Liver (tissue), 3 donors: ENCODE measurements at regions not wholly inside any gene's neighbourhood (a gene's known extent, or its start where the extent isn't known, plus 50 kb on each side); places are given as distances from the start of the nearest gene placed in this dataset.

Experiments
- GABPA ChIP-seq, 2 donors: IDR thresholded peaks in 1 of 2; conservative IDR thresholded peaks in 1 of 2; 2 replicates each; pipeline ENCODE4 v1.6.1; 2016; ENCODE audit warnings: antibody characterized with exemption in 2 of 2, mild to moderate bottlenecking in 1 of 2, moderate library complexity in 1 of 2
- JUND ChIP-seq, 2 donors: IDR thresholded peaks; 2 replicates each; pipeline ENCODE4 v1.6.1; 2016; ENCODE audit warnings: antibody characterized with exemption in 2 of 2
- RXRA ChIP-seq, 2 donors: IDR thresholded peaks; 2 replicates each; pipeline ENCODE4 v1.6.1; 2017 to 2018; ENCODE audit warnings: antibody characterized with exemption in 2 of 2, mild to moderate bottlenecking in 1 of 2
- SP1 ChIP-seq: IDR thresholded peaks from 2 replicates; pipeline ENCODE4 v1.6.1; 2018; ENCODE audit warnings: antibody characterized with exemption, mild to moderate bottlenecking
- TAF1 ChIP-seq: conservative IDR thresholded peaks from 2 replicates; pipeline ENCODE4 v1.6.1; 2016; ENCODE audit warnings: antibody characterized with exemption, mild to moderate bottlenecking
- TF ChIP-seq, protein P1 (sequence below): fragments of 150-350 bp; IDR thresholded peaks from 2 replicates; pipeline ENCODE4 v1.5.1; 2017; ENCODE audit warnings: improper control_type of control experiment, low read depth, low read length; ENCODE audit not compliant: missing input control
- TF ChIP-seq, protein P2 (sequence below): IDR thresholded peaks from 2 replicates; pipeline ENCODE4 v1.6.1; 2016; ENCODE audit warnings: antibody characterized with exemption
- TF ChIP-seq, protein P3 (sequence below): IDR thresholded peaks from 2 replicates; pipeline ENCODE4 v1.6.1; 2016; ENCODE audit warnings: antibody characterized with exemption
- TF ChIP-seq, protein P4 (sequence below): IDR thresholded peaks from 2 replicates; pipeline ENCODE4 v1.6.1; 2016; ENCODE audit warnings: antibody characterized with exemption
- donor health status: healthy.
- donor health status: healthy.

DNA sequence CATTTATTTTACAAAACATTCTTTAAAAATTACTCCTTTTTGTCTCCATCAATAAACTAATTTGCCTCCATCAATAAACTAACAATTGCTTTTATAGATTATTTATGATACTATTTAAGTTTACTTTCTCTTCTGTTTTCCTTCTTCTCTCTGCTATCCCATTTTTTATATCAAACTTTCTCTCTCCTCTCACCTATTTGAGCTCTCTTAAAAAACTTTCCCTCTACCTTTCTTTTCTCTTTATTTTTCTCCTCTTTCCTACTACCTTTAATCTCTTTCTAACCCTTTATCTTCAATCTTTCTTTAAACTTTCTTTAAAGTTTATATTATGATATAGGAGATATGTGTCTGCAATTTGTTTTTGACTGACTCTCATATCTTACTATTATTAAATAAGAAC is 566.4 kb downstream of the DACH1 start:
- TF ChIP-seq JUND (IDR thresholded peaks at IDR 0.05): no peak
- TF ChIP-seq, protein P1, sequence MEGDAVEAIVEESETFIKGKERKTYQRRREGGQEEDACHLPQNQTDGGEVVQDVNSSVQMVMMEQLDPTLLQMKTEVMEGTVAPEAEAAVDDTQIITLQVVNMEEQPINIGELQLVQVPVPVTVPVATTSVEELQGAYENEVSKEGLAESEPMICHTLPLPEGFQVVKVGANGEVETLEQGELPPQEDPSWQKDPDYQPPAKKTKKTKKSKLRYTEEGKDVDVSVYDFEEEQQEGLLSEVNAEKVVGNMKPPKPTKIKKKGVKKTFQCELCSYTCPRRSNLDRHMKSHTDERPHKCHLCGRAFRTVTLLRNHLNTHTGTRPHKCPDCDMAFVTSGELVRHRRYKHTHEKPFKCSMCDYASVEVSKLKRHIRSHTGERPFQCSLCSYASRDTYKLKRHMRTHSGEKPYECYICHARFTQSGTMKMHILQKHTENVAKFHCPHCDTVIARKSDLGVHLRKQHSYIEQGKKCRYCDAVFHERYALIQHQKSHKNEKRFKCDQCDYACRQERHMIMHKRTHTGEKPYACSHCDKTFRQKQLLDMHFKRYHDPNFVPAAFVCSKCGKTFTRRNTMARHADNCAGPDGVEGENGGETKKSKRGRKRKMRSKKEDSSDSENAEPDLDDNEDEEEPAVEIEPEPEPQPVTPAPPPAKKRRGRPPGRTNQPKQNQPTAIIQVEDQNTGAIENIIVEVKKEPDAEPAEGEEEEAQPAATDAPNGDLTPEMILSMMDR: no peak
- TF ChIP-seq SP1: no peak
- TF ChIP-seq, protein P2, sequence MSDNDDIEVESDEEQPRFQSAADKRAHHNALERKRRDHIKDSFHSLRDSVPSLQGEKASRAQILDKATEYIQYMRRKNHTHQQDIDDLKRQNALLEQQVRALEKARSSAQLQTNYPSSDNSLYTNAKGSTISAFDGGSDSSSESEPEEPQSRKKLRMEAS: no peak
- no peak for TF ChIP-seq RXRA (IDR thresholded peaks at IDR 0.05)
- TF ChIP-seq TAF1: no peak
- TF ChIP-seq, protein P3, sequence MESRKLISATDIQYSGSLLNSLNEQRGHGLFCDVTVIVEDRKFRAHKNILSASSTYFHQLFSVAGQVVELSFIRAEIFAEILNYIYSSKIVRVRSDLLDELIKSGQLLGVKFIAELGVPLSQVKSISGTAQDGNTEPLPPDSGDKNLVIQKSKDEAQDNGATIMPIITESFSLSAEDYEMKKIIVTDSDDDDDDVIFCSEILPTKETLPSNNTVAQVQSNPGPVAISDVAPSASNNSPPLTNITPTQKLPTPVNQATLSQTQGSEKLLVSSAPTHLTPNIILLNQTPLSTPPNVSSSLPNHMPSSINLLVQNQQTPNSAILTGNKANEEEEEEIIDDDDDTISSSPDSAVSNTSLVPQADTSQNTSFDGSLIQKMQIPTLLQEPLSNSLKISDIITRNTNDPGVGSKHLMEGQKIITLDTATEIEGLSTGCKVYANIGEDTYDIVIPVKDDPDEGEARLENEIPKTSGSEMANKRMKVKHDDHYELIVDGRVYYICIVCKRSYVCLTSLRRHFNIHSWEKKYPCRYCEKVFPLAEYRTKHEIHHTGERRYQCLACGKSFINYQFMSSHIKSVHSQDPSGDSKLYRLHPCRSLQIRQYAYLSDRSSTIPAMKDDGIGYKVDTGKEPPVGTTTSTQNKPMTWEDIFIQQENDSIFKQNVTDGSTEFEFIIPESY: no peak
- TF ChIP-seq, protein P4, sequence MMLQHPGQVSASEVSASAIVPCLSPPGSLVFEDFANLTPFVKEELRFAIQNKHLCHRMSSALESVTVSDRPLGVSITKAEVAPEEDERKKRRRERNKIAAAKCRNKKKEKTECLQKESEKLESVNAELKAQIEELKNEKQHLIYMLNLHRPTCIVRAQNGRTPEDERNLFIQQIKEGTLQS: no peak
- no peak for TF ChIP-seq GABPA (IDR thresholded peaks at IDR 0.05 in 1 of 2, conservative IDR thresholded peaks at IDR 0.05 in 1 of 2)
